Testis (tissue), 2 donors: ENCODE measurements at regions not wholly inside any gene's neighbourhood (a gene's known extent, or its start where the extent isn't known, plus 50 kb on each side); places are given as distances from the start of the nearest gene placed in this dataset.

Source experiments
- POLR2A ChIP-seq: fragments of 450-650 bp; IDR thresholded peaks from one replicate; pipeline ENCODE4 v1.6.1; 2017; ENCODE audit warnings: antibody characterized with exemption, mild to moderate bottlenecking, moderate library complexity
- TF ChIP-seq, protein P1 (sequence below), 3 experiments: fragments of 450-650 bp in 2 of 3; fragments of 200-600 bp in 1 of 3; sonication (generic) in 1 of 3; IDR thresholded peaks; one replicate each; pipeline ENCODE4 v1.5.1; 2016 to 2019; ENCODE audit warnings: antibody characterized with exemption in 3 of 3, mild to moderate bottlenecking in 2 of 3, moderate library complexity in 1 of 3

DNA sequence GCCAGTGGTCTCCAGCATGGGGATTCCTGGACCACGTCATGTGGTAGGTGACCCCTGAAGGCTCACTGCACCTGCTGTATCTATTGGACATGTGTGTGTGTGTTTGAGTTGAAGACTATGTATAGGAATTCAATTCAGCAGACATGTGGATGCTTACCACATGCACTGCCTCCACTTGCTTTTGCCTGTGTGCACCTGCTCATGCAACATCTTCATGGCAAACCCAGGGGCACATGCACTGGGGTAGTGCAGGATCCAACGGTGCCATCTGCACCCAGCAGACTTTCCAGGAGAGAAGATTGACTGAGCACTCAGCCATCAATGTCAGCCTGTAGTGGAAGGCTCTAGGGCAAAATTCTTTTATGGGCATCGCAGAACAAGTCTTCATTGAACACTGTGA, 299.4 kb downstream of the CDH26 start:
- TF ChIP-seq, protein P1, sequence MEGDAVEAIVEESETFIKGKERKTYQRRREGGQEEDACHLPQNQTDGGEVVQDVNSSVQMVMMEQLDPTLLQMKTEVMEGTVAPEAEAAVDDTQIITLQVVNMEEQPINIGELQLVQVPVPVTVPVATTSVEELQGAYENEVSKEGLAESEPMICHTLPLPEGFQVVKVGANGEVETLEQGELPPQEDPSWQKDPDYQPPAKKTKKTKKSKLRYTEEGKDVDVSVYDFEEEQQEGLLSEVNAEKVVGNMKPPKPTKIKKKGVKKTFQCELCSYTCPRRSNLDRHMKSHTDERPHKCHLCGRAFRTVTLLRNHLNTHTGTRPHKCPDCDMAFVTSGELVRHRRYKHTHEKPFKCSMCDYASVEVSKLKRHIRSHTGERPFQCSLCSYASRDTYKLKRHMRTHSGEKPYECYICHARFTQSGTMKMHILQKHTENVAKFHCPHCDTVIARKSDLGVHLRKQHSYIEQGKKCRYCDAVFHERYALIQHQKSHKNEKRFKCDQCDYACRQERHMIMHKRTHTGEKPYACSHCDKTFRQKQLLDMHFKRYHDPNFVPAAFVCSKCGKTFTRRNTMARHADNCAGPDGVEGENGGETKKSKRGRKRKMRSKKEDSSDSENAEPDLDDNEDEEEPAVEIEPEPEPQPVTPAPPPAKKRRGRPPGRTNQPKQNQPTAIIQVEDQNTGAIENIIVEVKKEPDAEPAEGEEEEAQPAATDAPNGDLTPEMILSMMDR (IDR thresholded peaks at IDR 0.05), result no peak
- TF ChIP-seq POLR2A, result no peak
